HG03354 (cell line): ENCODE measurements at regions not wholly inside any gene's neighbourhood (a gene's known extent, or its start where the extent isn't known, plus 50 kb on each side); places are given as distances from the start of the nearest gene placed in this dataset.

Source experiments
- ATAC-seq: cut with Tn5 transposase; IDR thresholded peaks from one replicate; pipeline ENCODE4 v1.9.1; 2021; ENCODE audit warnings: mild to moderate bottlenecking; ENCODE audit not compliant: unreplicated experiment, poor library complexity, severe bottlenecking

DNA sequence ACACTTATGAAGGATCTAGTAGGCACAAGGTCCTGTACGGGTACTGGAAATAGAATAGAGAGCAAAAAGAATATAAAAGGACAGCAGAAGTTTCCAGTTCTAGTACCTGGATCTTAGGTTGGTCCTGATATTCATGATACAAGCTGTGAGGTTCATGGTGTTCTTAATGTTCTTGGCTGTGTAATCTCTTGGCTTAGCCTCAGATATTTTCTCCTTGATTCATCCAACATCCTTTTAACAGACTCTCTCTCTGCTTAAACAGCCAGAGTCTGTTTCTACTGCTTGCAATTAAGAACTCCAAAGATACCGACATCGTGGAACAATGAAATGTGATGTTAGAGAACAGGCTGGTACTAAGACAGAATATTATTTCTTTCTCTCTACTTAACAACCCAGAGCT is 49.9 kb downstream of the CNTN3 start:
- ATAC-seq = no peak

DNA sequence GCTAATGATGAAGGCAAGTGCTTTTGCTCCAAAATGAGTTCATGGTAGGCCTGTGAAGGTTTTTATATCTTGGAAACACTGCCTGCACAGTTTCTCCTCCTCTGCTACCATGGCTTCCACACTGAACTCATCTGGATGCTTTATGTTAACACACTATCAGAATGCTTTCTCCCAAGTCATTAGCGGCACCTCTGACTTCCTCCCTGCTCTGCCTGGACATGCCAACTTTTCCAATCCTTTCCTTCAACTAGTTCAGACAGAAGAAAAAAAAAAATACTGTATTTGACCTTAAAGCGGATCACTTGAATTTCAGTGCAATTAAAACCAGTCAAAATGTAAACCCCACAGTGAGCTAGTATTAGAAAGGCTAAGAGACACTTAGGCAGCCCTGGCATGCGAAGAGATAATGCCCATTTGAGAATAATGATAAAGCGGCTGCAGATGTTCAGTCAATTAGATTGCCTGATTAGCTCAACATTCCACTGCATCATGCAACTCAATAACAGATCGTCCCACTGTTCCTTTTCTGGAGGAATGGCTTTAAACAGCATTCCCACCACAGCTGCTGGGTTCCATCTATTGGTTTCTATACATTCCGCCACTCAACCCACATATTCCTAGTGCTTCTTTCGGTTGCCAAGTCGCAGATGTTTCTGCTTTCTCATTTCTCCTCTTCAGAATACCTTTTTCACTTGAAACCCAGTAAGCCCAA is 51.7 kb downstream of the CNTN3 start:
- ATAC-seq = no peak

DNA sequence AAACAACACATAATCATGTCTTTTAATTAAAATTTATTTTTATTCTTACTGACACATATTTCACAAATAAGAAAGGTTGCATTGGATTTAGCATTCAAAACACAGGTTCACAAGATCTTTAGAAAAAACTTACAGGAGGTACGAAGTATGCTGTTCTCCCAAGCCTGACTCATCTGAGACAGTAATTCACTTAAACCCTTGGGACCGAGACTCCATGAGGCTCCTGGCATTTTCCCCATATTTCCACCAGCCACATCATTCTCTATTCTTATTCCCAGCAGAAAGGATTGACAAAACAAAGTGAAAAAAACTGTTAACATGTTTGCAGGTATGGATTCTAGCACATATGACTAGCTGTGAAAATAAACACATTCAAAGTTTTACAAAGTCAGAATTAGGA is 52.6 kb downstream of the CNTN3 start:
- no peak for ATAC-seq

DNA sequence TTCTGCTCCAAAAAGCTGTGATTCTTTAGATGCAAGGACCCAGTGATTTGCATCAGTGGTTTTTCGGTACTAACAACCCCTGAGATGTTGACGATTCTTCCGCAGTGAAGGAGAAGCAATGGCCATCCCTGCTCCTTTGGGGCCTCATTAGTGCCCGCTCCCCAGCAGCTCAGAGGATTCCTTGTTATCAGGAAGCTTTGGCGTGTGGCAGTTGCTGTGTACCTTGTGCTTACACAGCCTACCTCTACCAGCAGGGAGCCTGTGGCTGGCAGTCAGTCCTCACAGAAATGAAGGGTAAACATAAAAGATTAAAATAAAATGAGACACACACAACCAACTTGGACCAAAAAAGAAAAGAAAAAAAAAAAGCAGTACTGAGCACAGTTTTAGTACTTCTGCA is 55.2 kb downstream of the CNTN3 start:
- no peak for ATAC-seq

DNA sequence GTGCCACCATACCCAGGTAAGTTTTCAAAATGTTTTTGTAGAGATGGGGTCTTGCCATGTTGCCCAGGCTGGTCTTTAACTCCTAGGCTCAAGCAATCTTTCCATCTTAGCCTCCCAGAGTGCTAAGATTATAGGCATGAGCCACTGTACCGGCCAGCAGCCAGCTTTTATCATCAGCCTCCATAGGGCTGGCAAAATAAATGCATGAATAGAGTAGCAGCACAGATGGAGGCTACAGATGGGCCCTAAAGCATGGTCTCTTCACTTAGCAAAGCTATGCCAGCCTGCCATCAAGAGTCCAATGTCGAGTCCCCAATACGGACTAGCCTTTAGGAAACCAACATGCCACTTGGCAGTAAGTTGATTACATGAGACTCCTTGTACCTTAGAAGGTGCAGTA is 63.8 kb downstream of the CNTN3 start:
- ATAC-seq = no peak

DNA sequence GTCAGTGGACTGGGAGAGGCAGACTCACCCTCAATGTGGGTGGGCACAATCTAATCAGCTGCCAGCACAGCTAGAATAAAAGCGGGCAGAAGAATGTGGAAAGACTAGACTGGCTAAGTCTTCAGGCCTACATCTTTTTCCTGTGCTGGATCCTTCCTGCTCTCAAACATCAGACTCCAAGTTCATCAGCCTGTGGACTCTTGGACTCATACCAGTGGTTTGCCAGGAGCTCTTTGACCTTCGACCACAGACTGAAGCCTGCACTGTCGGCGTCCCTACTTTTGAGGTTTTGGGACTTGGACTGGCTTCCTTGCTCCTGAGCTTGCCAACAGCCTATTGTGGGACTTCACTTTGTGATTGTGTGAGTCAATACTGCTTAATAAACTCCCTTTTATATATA is 68.0 kb downstream of the CNTN3 start:
- ATAC-seq = no peak

DNA sequence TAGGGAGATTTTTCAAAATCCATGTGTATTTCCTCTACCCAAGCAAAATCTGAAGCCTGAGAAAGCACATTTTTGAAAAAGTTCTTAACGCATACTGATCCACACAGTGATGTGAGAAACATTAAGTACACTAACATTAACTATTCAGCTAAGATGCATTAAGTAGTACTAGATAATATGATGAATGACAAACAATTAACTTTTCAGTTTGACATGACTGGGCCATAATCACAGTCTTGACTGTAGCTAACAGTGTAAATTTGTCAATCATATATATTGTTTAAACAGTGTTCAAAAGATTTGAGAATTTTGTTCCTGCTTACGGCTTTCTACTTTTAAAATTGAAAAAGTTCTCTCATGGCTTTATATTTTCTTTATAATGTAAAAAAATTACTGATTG is 72.0 kb downstream of the CNTN3 start:
- ATAC-seq = no peak

DNA sequence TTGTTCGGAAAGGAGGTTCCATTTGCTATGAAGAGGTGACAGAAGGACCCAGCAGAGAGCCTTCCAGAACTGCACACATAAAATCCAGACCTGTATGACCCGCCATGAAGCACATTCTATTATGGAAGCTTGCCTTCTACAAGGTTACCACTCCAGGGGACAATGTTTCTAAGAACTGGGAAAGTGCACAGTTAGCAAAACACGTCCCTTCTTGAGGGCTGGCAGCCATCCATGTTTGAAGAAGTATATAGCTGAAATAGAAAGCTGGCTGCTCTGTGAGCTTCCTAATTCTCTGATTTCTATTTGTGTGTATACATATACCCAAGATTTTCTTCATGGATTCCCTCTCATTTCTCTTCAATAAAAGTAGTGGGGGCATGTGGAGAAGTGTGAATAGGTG is 74.6 kb downstream of the CNTN3 start:
- no peak for ATAC-seq

DNA sequence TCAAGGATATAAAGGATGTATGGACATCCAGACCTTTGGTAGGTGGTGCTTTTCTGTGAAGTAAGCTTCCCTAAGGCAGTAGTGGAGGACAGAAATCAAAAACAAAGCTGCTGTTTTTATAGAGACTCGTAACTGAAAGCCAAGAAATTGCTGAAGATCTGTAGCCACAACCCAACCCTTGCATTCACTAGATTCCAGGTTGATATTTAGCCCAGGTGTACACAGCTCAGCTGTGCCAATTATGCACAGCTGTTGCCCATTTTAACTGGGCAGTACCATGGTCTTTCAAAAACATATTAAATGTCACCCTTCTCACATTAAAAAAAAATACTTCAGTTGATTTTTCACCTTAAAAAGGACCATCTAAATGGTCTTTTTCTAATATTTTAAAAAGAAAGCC is 75.8 kb downstream of the CNTN3 start:
- no peak for ATAC-seq

DNA sequence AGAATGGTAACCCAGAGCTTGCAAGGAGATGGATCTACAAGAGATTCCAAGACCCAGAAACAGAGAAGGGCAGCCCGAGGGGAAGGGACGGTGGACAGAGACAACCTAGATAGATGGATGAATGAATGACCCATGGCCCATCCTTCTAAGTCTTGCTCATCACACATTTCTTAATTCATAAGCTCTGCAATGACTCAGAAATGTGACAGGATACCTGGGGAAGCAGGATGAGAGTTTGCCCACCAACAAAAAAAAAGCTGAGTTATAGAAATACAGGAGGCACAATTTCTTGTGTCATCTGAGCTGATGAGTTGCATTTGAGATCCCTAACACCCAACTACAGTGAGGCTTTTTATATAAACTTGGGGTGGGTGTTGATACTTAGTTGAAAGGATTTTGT is 76.6 kb downstream of the CNTN3 start:
- ATAC-seq = no peak

DNA sequence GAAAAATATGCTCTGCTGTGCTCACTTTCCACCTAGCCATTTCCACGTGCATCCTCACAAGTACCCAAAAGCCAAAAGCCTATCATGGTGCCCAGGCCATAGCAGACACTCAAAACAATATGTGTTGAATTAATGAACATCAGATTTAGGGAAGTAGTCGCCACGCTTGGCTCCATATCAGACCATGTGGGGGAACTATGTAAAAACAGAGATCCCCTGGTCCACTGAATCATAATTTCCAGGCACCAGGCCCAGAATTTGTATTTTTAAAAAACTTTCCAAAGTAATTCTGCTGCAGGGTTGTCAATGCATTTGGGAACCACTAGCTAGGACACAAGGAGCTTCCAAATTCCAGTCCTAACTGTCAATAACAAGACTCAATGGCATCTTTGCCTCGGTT is 77.3 kb downstream of the CNTN3 start:
- ATAC-seq = no peak

DNA sequence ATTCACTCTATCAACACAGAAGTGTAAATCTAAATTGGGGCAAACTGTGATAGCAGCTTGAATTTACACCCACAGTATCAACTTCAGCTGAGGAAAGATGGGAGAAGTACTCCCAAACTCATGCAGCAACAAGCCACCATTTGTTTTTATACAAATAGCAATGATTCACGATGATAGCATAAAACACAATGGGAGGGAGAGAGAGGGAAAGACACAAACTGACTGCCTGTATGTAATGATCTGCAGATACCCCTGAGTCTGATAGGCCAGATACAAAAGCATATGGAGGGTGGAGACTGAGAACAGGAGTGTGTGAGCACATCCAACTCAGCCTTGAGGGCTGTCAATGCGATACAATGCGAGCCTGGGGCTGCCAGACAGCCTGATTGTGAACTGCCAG is 79.2 kb downstream of the CNTN3 start:
- ATAC-seq = no peak

DNA sequence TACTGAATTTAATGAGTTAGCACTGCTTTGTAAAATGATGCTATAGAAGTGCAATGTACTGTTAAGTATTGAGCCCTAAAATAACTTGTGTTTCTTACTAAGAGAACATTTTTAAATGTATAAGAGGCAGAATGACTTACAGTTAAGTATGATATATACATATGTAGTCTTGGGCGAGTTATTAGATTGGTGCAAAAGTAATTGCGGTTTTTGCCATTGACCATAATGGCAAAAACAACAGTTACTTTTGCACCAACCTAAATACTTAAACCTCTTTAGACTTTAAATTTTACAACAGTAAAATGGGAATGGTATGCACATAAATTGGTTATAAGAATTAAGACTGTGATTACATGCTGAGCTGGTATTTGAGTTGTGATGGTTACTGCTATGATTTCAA is 79.8 kb downstream of the CNTN3 start:
- no peak for ATAC-seq

DNA sequence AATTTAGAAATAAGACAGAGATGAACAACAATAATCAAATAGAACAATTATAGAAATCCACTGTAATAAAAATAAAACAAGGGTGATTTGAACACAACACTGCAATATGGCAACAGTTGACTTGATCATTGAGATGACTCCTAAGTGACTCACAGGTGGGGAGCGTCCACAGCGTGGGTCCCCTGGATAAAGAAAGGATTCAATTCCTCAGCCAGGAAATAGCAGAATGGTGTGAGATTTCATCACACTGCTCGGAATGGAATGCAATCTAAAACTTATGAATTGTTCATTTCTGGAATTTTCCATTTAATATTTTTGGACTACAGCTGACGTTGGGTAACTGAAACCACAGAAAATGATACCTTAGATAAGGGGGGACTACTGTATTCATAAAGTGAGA is 82.0 kb downstream of the CNTN3 start:
- ATAC-seq = no peak

DNA sequence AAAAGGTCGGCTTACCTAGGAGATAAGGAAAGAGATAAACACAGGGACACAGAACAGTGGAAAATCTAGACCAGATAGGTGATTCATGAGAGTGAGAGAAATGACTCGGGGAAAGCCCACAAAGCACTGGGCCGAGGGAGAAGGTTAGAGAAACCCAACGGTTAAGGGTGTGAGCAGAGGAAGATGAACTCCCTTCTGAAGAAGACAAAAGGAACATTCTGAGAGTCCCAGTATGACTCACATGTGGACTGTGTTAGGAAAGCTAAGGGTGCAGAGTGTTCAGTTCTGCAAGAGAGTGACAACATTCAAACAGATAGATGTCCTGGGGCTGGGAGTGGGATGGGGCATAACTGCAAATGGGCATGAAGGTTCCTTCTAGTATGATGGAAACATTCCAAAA is 83.0 kb downstream of the CNTN3 start:
- ATAC-seq = no peak

DNA sequence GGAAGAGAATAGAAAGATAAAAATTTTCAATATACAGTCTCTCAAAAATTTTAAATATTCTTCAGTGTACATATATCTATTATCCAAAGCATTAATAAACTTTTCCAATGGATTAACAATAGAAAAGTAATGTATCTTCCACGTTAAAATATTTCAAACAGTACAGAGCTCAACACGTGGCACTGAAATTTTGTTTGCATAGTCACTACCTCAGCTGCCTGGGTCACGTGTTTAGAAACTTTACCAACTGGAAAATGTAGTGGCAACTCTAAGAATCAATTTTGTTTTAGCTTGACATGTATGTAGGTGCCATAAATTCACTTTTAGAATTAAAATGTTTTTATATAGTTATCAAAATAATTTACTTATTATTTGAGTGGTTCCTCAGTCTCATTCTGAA is 85.3 kb downstream of the CNTN3 start:
- no peak for ATAC-seq

DNA sequence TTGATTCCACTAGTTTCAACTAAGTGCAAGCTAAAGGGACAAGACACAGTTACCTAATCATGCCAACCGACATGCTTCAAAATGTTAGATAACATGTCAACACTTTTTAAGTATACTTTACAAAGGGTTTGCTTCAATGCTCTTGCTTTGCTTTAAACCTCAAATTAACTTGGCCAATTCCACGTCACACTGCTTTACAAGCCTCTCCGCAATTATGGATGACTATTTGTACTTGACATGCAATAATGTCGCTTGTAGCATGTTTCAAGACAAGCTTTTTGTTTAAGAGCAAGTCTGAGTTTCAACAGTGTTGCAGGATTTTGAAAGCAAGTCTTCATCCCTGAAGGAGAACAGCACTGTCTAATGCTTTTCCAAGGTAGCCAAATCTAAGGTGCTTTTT is 86.9 kb downstream of the CNTN3 start:
- ATAC-seq = no peak

DNA sequence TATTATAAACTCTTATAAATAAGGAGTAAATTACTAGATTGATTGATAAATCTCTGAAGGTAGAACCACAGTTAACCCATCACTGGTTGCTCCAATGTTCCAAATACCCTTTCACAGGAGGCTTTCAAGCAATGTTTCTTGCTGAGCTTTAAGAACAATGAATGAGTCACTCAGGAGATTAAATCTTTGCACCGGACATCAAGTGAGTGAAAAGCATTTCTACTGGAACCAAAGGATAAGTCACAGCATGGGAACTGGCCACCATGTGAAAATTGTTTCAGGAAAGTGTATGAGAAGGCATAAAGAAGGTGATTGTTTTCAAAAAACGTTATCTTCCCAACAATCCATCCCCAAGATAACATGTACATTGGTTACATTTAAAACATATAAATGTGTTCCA is 90.6 kb downstream of the CNTN3 start:
- ATAC-seq = no peak

DNA sequence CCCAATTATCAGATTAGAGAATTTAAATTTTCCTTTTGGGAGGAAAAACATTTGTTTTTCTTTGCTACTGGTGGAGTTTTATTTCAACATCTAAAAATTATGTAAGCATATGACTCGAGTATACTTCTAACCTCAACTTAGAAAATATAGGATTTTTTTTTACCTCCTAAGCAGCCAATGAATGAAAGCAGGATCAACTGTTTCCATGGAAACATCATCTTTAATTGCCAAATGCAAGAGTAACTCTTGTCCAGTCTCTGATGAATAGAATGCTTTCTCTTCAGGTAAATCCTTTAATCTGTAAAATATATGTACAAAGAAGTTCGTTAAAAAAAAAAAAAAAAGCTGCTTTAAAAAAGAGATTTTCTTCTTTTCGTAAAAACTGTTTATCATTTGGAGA is 93.6 kb downstream of the CNTN3 start:
- no peak for ATAC-seq

DNA sequence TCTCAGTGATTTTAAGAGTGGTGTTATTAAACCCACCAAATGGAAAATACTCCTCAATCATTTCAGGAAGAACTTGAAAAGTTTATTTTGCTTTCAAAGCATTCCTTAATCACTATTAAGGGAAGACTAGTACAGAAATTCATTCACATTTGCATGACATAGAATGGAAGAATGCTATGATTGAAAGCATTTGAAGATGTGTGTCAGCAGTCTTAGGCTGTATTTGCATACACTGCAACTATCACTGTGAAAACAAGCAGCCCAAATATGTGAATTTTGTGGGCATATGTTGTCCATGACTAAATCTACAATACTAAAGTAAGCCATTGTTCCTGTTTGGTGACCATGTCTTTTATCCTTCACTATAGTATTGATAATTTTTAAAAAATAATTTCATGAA is 95.8 kb downstream of the CNTN3 start:
- ATAC-seq = no peak

DNA sequence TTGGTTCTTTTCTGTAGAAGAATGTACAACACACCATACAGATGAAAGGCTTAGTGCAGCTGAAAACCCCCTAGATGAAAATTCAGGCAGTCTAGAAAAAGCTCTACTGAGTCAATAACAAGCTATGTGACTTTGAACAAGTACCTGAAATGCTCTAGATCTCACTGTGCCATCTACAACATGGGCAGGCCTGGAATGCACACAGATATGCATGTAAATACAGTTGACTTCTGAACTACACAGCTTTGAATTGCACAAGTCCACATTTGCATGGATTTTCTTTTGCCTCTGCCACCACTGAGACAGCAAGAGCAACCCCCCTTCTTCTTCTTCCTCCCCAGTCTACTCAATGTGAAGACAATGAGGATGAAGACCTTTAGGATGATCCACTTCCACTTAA is 98.4 kb downstream of the CNTN3 start:
- ATAC-seq = no peak

DNA sequence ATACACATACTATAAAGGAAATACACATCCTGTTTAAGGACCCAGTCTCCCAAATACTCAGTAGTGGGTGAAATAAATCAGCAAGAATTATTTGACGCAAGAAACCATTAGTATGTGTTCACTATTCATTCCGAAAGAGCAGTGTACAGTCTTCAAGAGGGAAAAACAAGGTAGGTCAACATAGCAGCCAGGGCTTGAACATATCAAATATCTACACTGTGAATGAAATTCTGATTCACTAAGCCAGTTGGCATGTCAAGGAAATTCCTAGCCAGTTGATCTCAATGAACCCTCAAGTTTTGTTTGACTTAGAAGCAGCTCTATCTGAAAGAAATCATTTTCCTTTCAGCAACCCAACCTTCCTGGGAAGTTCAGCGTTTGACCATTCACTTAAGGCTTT is 99.0 kb downstream of the CNTN3 start:
- no peak for ATAC-seq
